ENCODE measurements at regions not wholly inside any gene's neighbourhood (a gene's known extent, or its start where the extent isn't known, plus 50 kb on each side); places are given as distances from the start of the nearest gene placed in this dataset.

GRCh38 chr14:89507521-89507920 lies 90.5 kb upstream of the FOXN3 start:
- TF ChIP-seq MXI1 (IDR thresholded peaks at IDR 0.05; ENCODE audit: low read depth, low read length) (no peak), SAFB2 (IDR thresholded peaks at IDR 0.05; ENCODE audit: borderline replicate concordance, low read depth, low read length, severe bottlenecking) (no peak), NCOA1 (IDR thresholded peaks at IDR 0.05; ENCODE audit: low read depth) (no peak), EZH2 (IDR thresholded peaks at IDR 0.05; ENCODE audit: borderline replicate concordance, low read depth, low read length) (no peak), SREBF1 (IDR thresholded peaks at IDR 0.05; ENCODE audit: borderline replicate concordance, low read depth, low read length) (no peak), HMGN3 (IDR thresholded peaks at IDR 0.05; ENCODE audit: borderline replicate concordance, extremely low read depth, insufficient read length, low read depth, low read length) (no peak), ZNF551 (CRISPR knock-in tag; IDR thresholded peaks at IDR 0.05) (no peak), TAF1 (IDR thresholded peaks at IDR 0.05; ENCODE audit: control insufficient read depth, extremely low read depth, insufficient read depth, low read length, severe bottlenecking) (no peak)
